Sciatic nerve (tissue), 2 donors: ENCODE measurements at regions not wholly inside any gene's neighbourhood (a gene's known extent, or its start where the extent isn't known, plus 50 kb on each side); places are given as distances from the start of the nearest gene placed in this dataset.
A peak's percentile ranks its signal among the peaks of the same experiment; 100 is the strongest.

Experiments
- ATAC-seq: fragments of 200-7000 bp; cut with Tn5 transposase; one replicate; pipeline ENCODE4 v1.9.1; 2020; ENCODE audit warnings: mild to moderate bottlenecking, moderate library complexity
- DNase-seq: peaks from one replicate; pipeline ENCODE4 v3.0.0-alpha.2; 2020; ENCODE audit warnings: low spot score
- intact Hi-C: fragments of 100-400 bp; cut with DNase I; formaldehyde crosslinking; loops from one replicate; pipeline ENCODE4 v1.14.2; 2022
- donor health status: DM: no; HTN: no; CAD: no.
- donor health status: DM: no; HTN: no; CAD: no.

DNA sequence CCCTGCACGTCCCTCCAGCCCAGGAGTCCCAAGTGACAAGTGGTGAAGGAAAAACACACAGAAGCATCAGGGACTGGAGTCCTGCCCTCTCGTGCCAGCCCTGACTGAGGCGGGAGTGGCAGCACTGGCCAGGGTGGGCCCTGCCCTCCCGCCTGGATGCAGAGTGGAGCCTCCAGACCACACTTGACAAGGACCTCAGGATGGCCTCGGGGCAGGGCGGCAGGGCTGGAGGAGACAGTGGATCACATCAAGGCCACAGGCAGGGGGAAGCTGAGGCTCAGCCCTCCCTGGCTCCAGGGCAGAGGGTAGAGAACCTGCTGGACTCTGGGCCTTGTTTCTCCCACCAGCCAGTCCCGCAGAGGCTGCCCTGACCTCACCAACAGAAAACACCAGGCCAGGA lies 128.8 kb upstream of the CDH4 start:
- no peak for ATAC-seq
- intact Hi-C loops: no loop called here

DNA sequence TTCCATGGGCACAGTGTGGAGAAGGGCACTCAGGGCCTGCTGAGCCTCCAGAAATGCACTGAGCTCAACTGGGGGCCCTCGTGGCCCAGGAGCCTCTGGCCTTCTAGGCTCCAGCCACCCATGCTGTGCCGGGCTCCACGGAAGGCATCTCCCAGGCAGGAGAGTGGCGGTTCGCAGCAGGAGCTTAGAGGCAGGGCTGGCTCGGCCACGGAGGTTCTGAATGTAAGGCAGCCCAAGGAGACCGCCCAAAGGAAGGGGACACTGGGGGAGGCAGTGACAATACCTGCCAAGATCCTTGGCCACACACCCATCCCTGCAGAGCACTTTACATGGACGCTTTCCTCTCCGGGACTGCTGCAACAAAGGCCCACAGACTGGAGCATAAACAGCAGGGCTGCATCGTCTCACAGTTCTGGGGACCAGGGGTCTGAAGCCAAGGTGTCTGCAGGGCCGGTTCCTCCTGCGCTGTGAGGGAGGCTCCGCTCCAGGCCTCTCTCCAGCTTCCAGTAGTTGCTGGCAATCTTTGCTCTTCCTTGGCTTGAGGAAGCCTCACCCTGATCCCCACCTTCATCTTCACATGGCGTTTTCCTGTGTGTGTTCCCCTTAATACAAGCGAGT lies 128.2 kb upstream of the CDH4 start:
- no peak for DNase-seq
- intact Hi-C loops: no loop called here
- no peak for ATAC-seq

More for the DNA sequence above, 128.8 kb upstream of the CDH4 start:
- no peak for DNase-seq

GRCh38 chr20:61125076-61125475 lies 127.0 kb upstream of the CDH4 start:
- ATAC-seq (no peak), DNase-seq (no peak)
- intact Hi-C loops: no loop called here

DNA sequence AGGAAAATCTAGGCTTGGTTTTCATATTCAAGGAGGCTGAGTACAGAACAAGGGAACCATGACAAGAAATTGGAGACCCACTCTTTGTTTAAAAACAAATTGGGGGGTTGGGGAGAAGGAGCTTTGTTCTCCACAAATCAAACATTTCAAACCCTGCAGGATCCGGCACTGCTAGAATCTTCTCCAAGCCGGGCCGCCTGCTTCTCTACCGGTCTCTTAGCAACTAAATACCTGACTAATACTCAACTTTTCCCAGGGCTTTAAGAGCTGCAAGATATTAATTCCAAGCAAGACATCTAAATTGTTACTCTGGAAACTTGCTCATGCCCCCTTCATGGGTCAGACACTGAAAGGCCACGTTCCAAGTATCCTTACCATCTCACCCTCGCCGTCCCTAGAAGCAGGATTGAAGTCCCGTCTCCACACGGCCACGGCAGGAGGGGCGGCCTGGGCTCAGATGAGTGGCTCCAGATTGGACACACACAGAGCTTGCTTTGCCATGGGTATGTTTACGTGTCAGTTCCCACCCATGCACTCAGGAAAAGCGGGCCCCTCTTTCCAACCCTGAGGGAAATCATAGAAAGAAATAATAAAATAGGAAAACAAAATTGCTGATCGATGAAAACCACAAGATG lies 126.4 kb upstream of the CDH4 start:
- ATAC-seq (no peak), DNase-seq (no peak)
- intact Hi-C loops: no loop called here

- intact Hi-C loops: no loop called here
- DNase-seq (no peak), ATAC-seq (no peak)
Measured at GRCh38 chr20:61126369-61127195, 125.5 kb upstream of the CDH4 start.

GRCh38 chr20:61127311-61128039 lies 124.6 kb upstream of the CDH4 start:
- ATAC-seq (no peak), DNase-seq (no peak)
- intact Hi-C loops: no loop called here

DNA sequence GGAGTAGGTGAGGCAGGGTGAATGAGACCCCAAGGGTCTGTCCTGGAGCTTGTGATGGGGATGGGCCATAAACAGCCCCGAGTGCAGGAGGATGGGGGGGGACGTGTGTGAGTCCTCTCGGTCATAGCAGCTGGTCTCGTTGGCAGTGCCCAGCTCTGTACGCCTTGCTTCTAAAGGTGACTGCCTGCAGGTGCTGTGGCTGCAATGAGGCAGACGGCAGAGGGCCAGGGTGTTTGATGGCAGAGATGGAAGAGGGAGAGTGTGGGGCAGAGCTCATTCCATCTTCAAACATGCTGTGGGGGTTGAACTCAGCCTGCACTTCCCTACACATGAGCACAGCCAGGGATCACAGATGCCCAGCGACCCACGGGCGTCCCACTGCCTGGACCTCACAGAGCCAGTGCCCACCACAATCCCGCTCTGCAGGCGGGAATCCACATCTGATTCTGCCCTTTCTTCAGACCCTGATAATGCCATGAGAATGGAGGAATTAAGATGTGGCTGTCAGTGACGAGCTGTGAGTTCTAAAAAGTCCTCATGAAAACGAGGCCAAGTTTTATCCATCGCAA lies 123.3 kb upstream of the CDH4 start:
- intact Hi-C loops: no loop called here
- no peak for ATAC-seq
- DNase-seq: no peak

GRCh38 chr20:61129311-61129710 lies 122.8 kb upstream of the CDH4 start:
- ATAC-seq: no peak
- no peak for DNase-seq
- intact Hi-C loops: no loop called here

GRCh38 chr20:61130156-61130555 lies 121.9 kb upstream of the CDH4 start:
- DNase-seq: no peak
- ATAC-seq: no peak
- intact Hi-C loops: no loop called here

DNA sequence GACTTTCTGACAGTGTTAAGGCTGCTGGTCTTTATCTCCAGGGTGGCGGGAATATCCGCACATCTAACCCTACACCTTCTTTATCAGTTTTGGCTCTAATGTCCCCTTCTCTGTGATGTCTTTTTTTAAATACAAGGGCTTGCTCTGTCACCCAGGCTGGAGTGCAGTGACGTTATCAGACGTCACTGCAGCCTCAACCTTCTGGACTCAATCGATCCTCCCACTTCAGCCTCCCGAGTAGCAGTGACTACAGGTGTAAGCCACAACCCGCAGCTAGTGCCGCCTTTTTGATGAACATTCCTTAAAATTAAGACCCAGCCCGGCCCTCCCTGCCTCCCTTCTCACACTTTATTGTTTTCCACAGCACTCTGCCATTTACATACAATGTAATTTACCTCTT lies 120.1 kb upstream of the CDH4 start:
- ATAC-seq: no peak
- no peak for DNase-seq
- intact Hi-C loops: no loop called here

DNA sequence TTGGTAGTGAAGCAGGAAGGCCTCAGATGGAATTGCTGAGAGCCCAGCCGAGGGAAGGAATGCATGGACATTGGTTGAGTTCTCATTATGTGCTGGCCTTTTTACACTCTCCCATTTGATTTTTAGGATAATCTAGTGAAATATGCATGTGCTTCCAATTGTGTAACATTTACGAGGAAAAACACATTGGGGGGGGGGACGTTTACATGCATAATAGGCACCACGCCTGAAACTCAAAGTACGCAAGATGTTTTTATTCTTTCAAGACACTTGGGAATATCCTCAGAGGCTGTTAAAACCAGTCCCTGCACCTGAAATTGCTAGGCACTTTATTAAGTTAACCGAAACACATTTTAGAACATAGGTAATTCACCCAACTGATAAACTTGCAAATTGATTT lies 118.5 kb upstream of the CDH4 start:
- intact Hi-C loops: no loop called here
- no peak for ATAC-seq
- DNase-seq: no peak

- DNase-seq (no peak), ATAC-seq (no peak)
- intact Hi-C loops: no loop called here
Measured at GRCh38 chr20:61134296-61135030, 117.6 kb upstream of the CDH4 start.

- intact Hi-C loops: no loop called here
- peak; percentile 39 for ATAC-seq
- DNase-seq: no peak
Measured at GRCh38 chr20:61135266-61135665, 116.8 kb upstream of the CDH4 start.

GRCh38 chr20:61135968-61136367 lies 116.1 kb upstream of the CDH4 start:
- ATAC-seq: peak; percentile 56
- DNase-seq: no peak
- intact Hi-C loops: no loop called here

- intact Hi-C loops: no loop called here
- no peak for ATAC-seq
- DNase-seq: no peak
Measured at GRCh38 chr20:61138566-61138965, 113.5 kb upstream of the CDH4 start.

DNA sequence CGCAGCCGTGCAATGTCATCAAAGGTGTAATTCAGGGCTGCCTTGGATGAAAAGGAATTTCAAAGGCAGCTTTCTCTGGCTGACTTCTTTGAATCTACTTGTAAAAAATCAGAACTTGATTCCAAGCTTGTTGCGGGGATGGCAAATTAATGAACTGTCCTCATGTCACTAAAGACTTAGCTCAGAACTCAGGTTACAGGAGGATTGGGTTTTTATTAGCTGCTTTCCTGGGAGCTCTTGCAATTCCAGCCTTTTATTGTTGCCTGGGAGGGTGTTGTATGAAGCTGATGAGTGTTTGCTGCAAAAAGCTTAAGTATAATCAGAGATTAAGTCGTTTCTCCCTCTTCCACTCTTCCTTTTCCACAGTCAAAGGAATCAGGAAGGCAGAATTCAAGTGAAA lies 113.0 kb upstream of the CDH4 start:
- DNase-seq (no peak), ATAC-seq (no peak)
- intact Hi-C loops: no loop called here

GRCh38 chr20:61140576-61140975 lies 111.5 kb upstream of the CDH4 start:
- ATAC-seq: no peak
- intact Hi-C loops: no loop called here
- DNase-seq: no peak

DNA sequence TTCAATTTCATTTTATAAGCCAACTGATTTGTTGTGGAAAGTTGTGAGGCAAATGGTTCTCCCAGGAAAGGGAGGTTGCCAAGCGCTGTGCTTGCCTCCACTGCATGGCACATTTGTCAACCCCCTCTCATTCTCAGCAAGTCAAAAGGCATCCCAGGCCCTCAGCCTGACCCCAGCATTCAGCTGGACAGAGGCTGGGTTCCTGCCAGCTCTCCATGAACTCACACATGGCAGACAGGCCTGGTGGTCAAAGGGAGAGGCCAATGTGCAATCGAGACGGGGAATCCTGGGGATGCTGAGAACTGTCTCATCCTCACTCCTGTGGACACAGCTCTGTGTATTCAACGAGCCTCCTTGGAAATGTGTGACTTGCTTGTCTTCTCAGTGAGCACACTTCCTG lies 106.0 kb upstream of the CDH4 start:
- intact Hi-C loops: no loop called here
- ATAC-seq: no peak
- DNase-seq: no peak

DNA sequence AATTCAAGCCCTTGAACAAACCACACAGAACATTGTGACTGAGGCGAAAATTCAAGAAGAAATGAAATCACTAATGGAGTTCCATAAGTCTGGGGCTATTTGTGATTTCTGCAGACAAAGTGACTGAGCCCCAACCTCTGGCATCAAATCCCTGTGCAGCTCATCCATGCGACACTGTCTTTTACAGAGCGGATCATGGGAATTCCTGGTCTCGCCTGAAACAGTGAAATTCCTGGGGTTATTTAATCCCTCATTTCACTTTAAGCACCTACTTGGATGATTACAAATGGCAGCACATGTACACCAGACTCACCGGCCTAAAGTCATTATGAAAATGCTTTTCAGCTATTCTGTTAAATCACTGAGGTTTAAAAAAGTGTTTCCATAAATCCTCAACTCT lies 102.4 kb upstream of the CDH4 start:
- DNase-seq (no peak), ATAC-seq (no peak)
- intact Hi-C loops: no loop called here
